Epithelial cell of proximal tubule (primary cell): ENCODE measurements at regions not wholly inside any gene's neighbourhood (a gene's known extent, or its start where the extent isn't known, plus 50 kb on each side); places are given as distances from the start of the nearest gene placed in this dataset.

Experiments
- DNase-seq: peaks from one replicate; pipeline ENCODE4 v3.0.0-alpha.2; 2011; ENCODE audit warnings: low read depth
- H3K4me3 ChIP-seq: 2 replicates; pipeline ENCODE4 v1.5.1; 2011; ENCODE audit warnings: low read depth, mild to moderate bottlenecking, low read length
- TF ChIP-seq, protein P1 (sequence below): conservative IDR thresholded peaks from 2 replicates; pipeline ENCODE4 v1.5.1; 2012; ENCODE audit warnings: low read depth, mild to moderate bottlenecking, low read length

- TF ChIP-seq, protein P1, sequence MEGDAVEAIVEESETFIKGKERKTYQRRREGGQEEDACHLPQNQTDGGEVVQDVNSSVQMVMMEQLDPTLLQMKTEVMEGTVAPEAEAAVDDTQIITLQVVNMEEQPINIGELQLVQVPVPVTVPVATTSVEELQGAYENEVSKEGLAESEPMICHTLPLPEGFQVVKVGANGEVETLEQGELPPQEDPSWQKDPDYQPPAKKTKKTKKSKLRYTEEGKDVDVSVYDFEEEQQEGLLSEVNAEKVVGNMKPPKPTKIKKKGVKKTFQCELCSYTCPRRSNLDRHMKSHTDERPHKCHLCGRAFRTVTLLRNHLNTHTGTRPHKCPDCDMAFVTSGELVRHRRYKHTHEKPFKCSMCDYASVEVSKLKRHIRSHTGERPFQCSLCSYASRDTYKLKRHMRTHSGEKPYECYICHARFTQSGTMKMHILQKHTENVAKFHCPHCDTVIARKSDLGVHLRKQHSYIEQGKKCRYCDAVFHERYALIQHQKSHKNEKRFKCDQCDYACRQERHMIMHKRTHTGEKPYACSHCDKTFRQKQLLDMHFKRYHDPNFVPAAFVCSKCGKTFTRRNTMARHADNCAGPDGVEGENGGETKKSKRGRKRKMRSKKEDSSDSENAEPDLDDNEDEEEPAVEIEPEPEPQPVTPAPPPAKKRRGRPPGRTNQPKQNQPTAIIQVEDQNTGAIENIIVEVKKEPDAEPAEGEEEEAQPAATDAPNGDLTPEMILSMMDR, result no peak
- no peak for DNase-seq
- H3K4me3 ChIP-seq, result no peak overlapping the region
Observed at GRCh38 chr17:15086776-15087295, 178.3 kb downstream of the PMP22 start.

DNA sequence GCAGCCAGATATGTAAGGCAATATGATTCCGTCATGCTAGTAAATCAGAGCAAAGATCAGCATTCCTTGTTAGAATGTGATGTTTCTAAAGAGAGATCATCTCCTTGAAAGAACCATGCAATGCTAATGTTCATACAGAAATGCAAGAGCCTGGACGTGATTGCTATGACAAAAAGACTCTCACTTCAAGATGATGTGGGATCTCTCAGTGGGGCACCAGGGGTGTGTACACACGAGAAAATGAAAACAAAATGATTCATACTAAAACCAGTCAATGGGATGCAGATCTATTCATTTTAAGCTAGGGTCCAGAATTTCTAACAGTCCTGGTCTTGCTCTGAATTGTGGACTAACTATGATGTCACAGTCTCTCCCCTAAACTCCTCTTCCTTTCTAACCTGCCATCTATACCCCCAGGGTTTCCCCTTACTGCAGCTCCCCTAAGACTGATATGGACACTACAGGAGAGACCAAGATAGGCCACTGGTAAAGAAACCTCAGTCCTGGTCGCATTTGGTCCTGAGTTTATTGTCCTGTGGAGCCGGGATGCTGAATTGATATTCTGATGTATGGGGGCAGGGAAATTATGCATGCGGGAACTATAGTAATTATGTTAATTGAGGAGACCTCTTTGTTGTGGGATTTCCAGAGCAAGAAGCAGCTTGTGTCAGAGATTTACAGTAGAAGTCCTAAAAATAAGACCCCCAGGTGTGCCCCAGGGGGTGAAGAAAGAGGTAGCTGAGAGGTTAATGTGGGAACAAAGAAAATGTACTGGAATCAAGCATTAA, 179.0 kb downstream of the PMP22 start:
- TF ChIP-seq, protein P1, result no peak
- no peak for DNase-seq

DNA sequence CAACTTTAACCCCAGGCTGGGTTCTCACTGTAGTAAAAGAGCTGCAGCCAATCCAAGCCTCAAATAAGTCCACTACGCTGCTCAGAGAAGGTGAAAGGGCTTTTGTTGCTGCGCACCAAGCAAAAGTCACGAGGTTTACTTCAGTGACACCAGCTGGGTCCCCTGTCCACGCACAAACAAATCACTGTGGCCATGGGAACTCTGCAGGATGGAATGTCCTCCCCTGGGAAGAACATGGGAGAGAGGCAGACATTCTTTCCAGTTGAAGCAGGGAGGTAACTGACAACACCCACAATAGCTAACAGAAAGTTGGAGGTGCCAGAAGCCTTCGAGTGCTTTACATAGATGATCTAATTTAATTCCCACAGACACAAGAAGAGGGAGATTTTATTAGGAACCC, 181.9 kb downstream of the PMP22 start:
- TF ChIP-seq, protein P1, result no peak
- H3K4me3 ChIP-seq, result no peak overlapping the region
- no peak for DNase-seq

More for the DNA sequence above, 179.0 kb downstream of the PMP22 start:
- H3K4me3 ChIP-seq, result no peak overlapping the region

- H3K4me3 ChIP-seq, result no peak overlapping the region
- DNase-seq, result no peak
- TF ChIP-seq, protein P1, result no peak
Observed at GRCh38 chr17:15081008-15081407, 184.1 kb downstream of the PMP22 start.

GRCh38 chr17:15078570-15078969, 186.6 kb downstream of the PMP22 start:
- no peak for DNase-seq
- H3K4me3 ChIP-seq, result no peak overlapping the region
- TF ChIP-seq, protein P1, result no peak

GRCh38 chr17:15076991-15077663, 188.0 kb downstream of the PMP22 start:
- TF ChIP-seq, protein P1, result no peak
- DNase-seq, result no peak

More at GRCh38 chr17:15076991-15077663, 188.0 kb downstream of the PMP22 start:
- no peak overlapping the region for H3K4me3 ChIP-seq
